ENCODE measurements at regions not wholly inside any gene's neighbourhood (a gene's known extent, or its start where the extent isn't known, plus 50 kb on each side); places are given as distances from the start of the nearest gene placed in this dataset.

- TF ChIP-seq POLR2A (IDR thresholded peaks at IDR 0.05; ENCODE audit: low read depth, low read length), result no peak
- no peak for FAIRE-seq
- no peak for DNase-seq (ENCODE audit: insufficient read length, low spot score)
Observed at GRCh38 chr1:67578397-67579020, 106.5 kb upstream of the GADD45A start.

GRCh38 chr1:67579623-67580394 lies 105.2 kb upstream of the GADD45A start:
- no peak for TF ChIP-seq POLR2A (IDR thresholded peaks at IDR 0.05; ENCODE audit: low read depth, low read length)
- no peak for FAIRE-seq
- no peak for DNase-seq (ENCODE audit: insufficient read length, low spot score)

GRCh38 chr1:67580691-67581403 lies 104.2 kb upstream of the GADD45A start:
- FAIRE-seq (no peak), DNase-seq (ENCODE audit: insufficient read length, low spot score) (no peak)
- no peak for TF ChIP-seq POLR2A (IDR thresholded peaks at IDR 0.05; ENCODE audit: low read depth, low read length)

GRCh38 chr1:67582625-67583461 lies 102.2 kb upstream of the GADD45A start:
- FAIRE-seq (no peak), DNase-seq (ENCODE audit: insufficient read length, low spot score) (no peak)
- no peak for TF ChIP-seq POLR2A (IDR thresholded peaks at IDR 0.05; ENCODE audit: low read depth, low read length)

GRCh38 chr1:67583462-67583950 lies 101.5 kb upstream of the GADD45A start:
- no peak for DNase-seq (ENCODE audit: insufficient read length, low spot score)
- FAIRE-seq, result no peak
- TF ChIP-seq POLR2A (IDR thresholded peaks at IDR 0.05; ENCODE audit: low read depth, low read length), result no peak

- FAIRE-seq, result no peak
- no peak for TF ChIP-seq POLR2A (IDR thresholded peaks at IDR 0.05; ENCODE audit: low read depth, low read length)
- DNase-seq (ENCODE audit: insufficient read length, low spot score), result no peak
Observed at GRCh38 chr1:67584938-67585337, 100.1 kb upstream of the GADD45A start.

GRCh38 chr1:67586596-67586995 lies 98.4 kb upstream of the GADD45A start:
- DNase-seq (ENCODE audit: insufficient read length, low spot score), result no peak
- no peak for TF ChIP-seq POLR2A (IDR thresholded peaks at IDR 0.05; ENCODE audit: low read depth, low read length)
- FAIRE-seq, result no peak

GRCh38 chr1:67588178-67588855 lies 96.7 kb upstream of the GADD45A start:
- TF ChIP-seq POLR2A (IDR thresholded peaks at IDR 0.05; ENCODE audit: low read depth, low read length), result no peak
- DNase-seq (ENCODE audit: insufficient read length, low spot score) (no peak), FAIRE-seq (no peak)

- TF ChIP-seq POLR2A (IDR thresholded peaks at IDR 0.05; ENCODE audit: low read depth, low read length), result no peak
- DNase-seq (ENCODE audit: insufficient read length, low spot score), result no peak
- FAIRE-seq, result no peak
Observed at GRCh38 chr1:67589519-67590233, 95.3 kb upstream of the GADD45A start.

- TF ChIP-seq POLR2A (IDR thresholded peaks at IDR 0.05; ENCODE audit: low read depth, low read length), result no peak
- FAIRE-seq (no peak), DNase-seq (ENCODE audit: insufficient read length, low spot score) (no peak)
Observed at GRCh38 chr1:67590329-67590728, 94.7 kb upstream of the GADD45A start.

GRCh38 chr1:67594764-67595163 lies 90.2 kb upstream of the GADD45A start:
- no peak for TF ChIP-seq POLR2A (IDR thresholded peaks at IDR 0.05; ENCODE audit: low read depth, low read length)
- no peak for FAIRE-seq
- DNase-seq (ENCODE audit: insufficient read length, low spot score), result no peak

GRCh38 chr1:67596674-67597073 lies 88.3 kb upstream of the GADD45A start:
- no peak for TF ChIP-seq POLR2A (IDR thresholded peaks at IDR 0.05; ENCODE audit: low read depth, low read length)
- FAIRE-seq (no peak), DNase-seq (ENCODE audit: insufficient read length, low spot score) (no peak)
